Kidney epithelial cell (primary cell): ENCODE measurements at regions not wholly inside any gene's neighbourhood (a gene's known extent, or its start where the extent isn't known, plus 50 kb on each side); places are given as distances from the start of the nearest gene placed in this dataset.

Source experiments
- DNase-seq: peaks from one replicate; pipeline ENCODE4 v3.0.0-alpha.2; 2010; ENCODE audit warnings: low read depth
- H3K27me3 ChIP-seq: 2 replicates; pipeline ENCODE4 v1.6.0; 2011; ENCODE audit warnings: low read length; ENCODE audit not compliant: control insufficient read depth, insufficient read depth
- H3K36me3 ChIP-seq: 2 replicates; pipeline ENCODE4 v1.5.1; 2011; ENCODE audit warnings: low read length; ENCODE audit not compliant: control insufficient read depth, insufficient read depth
- H3K4me3 ChIP-seq: 2 replicates; pipeline ENCODE4 v1.5.1; 2011; ENCODE audit warnings: low read depth, mild to moderate bottlenecking, control low read depth, low read length
- CTCF ChIP-seq: IDR thresholded peaks from 2 replicates; pipeline ENCODE4 v1.5.1; 2011; ENCODE audit warnings: mild to moderate bottlenecking, moderate library complexity, low read length, control low read depth, inconsistent platforms; ENCODE audit not compliant: insufficient read depth, poor library complexity, severe bottlenecking

GRCh38 chr21:32914424-32915039 is 111.2 kb upstream of the OLIG2 start:
- no peaks in the 10 kb centered on the region for H3K36me3 ChIP-seq
- TF ChIP-seq CTCF, result no peak
- no peak for DNase-seq
- no peaks in the 10 kb centered on the region for H3K27me3 ChIP-seq
- no peak overlapping the region for H3K4me3 ChIP-seq

- TF ChIP-seq CTCF, result no peak
- Histone ChIP-seq H3K4me3 (no peak overlapping the region), H3K36me3 (no peaks in the 10 kb centered on the region), H3K27me3 (no peaks in the 10 kb centered on the region)
- no peak for DNase-seq
These were observed 110.6 kb upstream of the OLIG2 start for GRCh38 chr21:32915099-32915498.

GRCh38 chr21:32916088-32916487 is 109.6 kb upstream of the OLIG2 start:
- DNase-seq, result no peak
- no peak for TF ChIP-seq CTCF
- H3K27me3 ChIP-seq, result no peaks in the 10 kb centered on the region
- H3K36me3 ChIP-seq, result no peaks in the 10 kb centered on the region
- H3K4me3 ChIP-seq, result no peak overlapping the region

- H3K36me3 ChIP-seq, result no peaks in the 10 kb centered on the region
- H3K27me3 ChIP-seq, result no peaks in the 10 kb centered on the region
- peak; percentile 24 for TF ChIP-seq CTCF
- DNase-seq, result no peak
- H3K4me3 ChIP-seq, result no peak overlapping the region
These were observed 109.1 kb upstream of the OLIG2 start for GRCh38 chr21:32916522-32917099.

GRCh38 chr21:32917362-32918135 is 108.2 kb upstream of the OLIG2 start:
- H3K36me3 ChIP-seq, result no peaks in the 10 kb centered on the region
- DNase-seq, result no peak
- no peaks in the 10 kb centered on the region for H3K27me3 ChIP-seq
- no peak for TF ChIP-seq CTCF
- H3K4me3 ChIP-seq, result no peak overlapping the region
